Ascending aorta (tissue), 2 donors: ENCODE measurements at regions not wholly inside any gene's neighbourhood (a gene's known extent, or its start where the extent isn't known, plus 50 kb on each side); places are given as distances from the start of the nearest gene placed in this dataset.

ENCODE experiments used
- DNase-seq, 2 donors: peaks; one replicate each; pipeline ENCODE4 v3.0.0-alpha.2; 2019; ENCODE audit warnings: low spot score in 2 of 2
- H3K27ac ChIP-seq, 2 donors: fragments of 200-600 bp; sonication (generic); one replicate each; pipeline ENCODE4 v1.5.1; 2016 to 2017; ENCODE audit warnings: mild to moderate bottlenecking in 1 of 2
- H3K27me3 ChIP-seq: fragments of 200-600 bp; sonication (generic); one replicate; pipeline ENCODE4 v1.5.1; 2017
- H3K36me3 ChIP-seq, 2 donors: fragments of 200-600 bp; sonication (generic); one replicate each; pipeline ENCODE4 v1.5.1; 2016
- H3K4me1 ChIP-seq, 2 donors: fragments of 200-600 bp; sonication (generic); one replicate each; pipeline ENCODE4 v1.5.1; 2016 to 2017; ENCODE audit warnings: mild to moderate bottlenecking in 1 of 2
- H3K4me3 ChIP-seq, 2 donors: fragments of 200-600 bp; sonication (generic); one replicate each; pipeline ENCODE4 v1.5.1; 2016 to 2017; ENCODE audit warnings: mild to moderate bottlenecking in 1 of 2
- H3K9me3 ChIP-seq, 2 donors: fragments of 200-600 bp; sonication (generic); one replicate each; pipeline ENCODE4 v1.5.1; 2016
- intact Hi-C: fragments of 100-400 bp; cut with DNase I; formaldehyde crosslinking; loops from one replicate; pipeline ENCODE4 v1.15.1; 2023
- TF ChIP-seq, protein P1 (sequence below), 3 experiments: fragments of 200-600 bp in 2 of 3; fragments of 450-650 bp in 1 of 3; sonication (generic) in 2 of 3; IDR thresholded peaks; one replicate each; pipeline ENCODE4 v1.5.1; 2016 to 2019; ENCODE audit warnings: antibody characterized with exemption in 3 of 3, mild to moderate bottlenecking in 1 of 3, moderate library complexity in 1 of 3

DNA sequence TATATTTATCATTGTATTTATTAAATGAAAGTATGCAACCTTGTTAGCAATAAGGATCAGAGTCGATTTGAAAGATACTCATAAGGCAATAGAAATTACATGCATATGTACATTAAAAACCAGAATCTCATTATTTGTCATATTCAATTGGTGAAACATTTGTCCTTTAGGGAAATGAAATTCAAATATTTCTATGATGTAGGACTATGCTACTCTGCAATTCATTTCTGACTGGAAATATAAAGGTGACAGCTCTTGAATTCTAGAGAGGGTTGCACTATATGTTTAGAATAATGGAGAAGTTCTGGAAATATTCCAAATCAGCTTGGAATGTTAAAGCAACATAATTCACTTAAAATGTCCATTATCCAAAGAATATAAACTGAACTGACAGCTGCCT, 1519.8 kb downstream of the ARAP2 start:
- Histone ChIP-seq H3K4me1 (no peaks in the 10 kb centered on the region), H3K36me3 (no peaks in the 10 kb centered on the region), H3K4me3 (no peak overlapping the region), H3K27ac (no peak overlapping the region), H3K27me3 (no peaks in the 10 kb centered on the region), H3K9me3 (no peaks in the 10 kb centered on the region)
- TF ChIP-seq, protein P1, sequence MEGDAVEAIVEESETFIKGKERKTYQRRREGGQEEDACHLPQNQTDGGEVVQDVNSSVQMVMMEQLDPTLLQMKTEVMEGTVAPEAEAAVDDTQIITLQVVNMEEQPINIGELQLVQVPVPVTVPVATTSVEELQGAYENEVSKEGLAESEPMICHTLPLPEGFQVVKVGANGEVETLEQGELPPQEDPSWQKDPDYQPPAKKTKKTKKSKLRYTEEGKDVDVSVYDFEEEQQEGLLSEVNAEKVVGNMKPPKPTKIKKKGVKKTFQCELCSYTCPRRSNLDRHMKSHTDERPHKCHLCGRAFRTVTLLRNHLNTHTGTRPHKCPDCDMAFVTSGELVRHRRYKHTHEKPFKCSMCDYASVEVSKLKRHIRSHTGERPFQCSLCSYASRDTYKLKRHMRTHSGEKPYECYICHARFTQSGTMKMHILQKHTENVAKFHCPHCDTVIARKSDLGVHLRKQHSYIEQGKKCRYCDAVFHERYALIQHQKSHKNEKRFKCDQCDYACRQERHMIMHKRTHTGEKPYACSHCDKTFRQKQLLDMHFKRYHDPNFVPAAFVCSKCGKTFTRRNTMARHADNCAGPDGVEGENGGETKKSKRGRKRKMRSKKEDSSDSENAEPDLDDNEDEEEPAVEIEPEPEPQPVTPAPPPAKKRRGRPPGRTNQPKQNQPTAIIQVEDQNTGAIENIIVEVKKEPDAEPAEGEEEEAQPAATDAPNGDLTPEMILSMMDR (IDR thresholded peaks at IDR 0.05): no peak
- no peak for DNase-seq
- intact Hi-C loops: no loop called here

DNA sequence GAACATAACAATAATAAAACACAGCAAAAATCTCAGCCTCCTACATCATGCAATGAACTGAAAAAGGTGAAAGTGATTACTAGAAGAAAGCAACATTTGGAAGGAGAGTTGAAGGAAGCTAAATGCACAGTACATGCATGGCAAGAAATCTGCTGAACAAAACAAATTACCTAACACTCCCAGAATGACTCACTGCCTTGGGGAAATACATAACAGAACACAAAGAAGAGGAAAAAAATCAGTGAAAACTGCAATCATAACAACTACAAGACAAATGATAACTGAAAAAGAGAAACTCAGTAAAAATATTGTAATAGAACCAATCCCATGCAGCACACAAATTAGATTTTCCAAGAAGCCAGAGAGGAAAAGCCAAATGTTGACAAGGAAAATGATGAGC, 1513.2 kb downstream of the ARAP2 start:
- Histone ChIP-seq H3K36me3 (no peaks in the 10 kb centered on the region), H3K4me1 (no peaks in the 10 kb centered on the region), H3K27ac (no peak overlapping the region), H3K9me3 (no peaks in the 10 kb centered on the region), H3K27me3 (no peaks in the 10 kb centered on the region), H3K4me3 (no peak overlapping the region)
- no peak for DNase-seq
- intact Hi-C loops: no loop called here
- TF ChIP-seq, protein P1 (IDR thresholded peaks at IDR 0.05): no peak

DNA sequence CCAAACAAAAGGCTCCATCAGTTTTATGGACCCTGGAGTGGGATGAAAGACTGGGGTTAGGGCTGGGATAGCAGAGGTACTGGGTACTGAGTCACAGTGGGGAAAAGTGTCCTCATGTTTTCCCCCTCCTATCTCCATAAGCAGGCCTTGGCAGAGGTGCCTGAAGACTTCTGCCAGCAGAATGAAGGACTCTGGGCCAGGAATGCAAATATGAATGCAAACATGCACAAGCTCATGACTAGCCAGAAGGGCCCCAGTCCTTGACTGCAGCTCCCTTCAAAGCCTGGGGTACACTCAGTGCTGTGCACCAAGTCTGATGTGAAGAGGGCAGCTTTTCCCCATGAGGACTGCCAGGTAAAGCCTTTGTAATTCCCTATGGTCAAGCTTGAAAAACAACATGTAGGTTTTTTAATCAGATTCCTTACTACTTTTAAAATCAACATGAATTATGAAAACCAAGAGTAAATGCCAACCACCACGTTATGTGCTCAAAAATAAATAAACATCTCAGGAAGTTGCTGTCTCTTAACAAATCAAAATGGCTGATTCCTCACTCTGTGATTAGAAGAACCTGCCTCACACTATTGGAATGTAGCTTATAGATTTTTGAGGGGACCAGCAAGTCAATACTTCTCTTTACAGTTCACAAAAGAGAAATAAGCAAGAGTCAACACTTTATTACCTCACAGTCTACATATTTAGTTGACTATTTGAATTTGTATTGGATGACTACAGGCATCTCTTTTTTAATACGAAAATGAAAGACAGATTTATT, 1512.0 kb downstream of the ARAP2 start:
- Histone ChIP-seq H3K27ac (no peak overlapping the region), H3K36me3 (no peaks in the 10 kb centered on the region), H3K4me3 (no peak overlapping the region), H3K27me3 (no peaks in the 10 kb centered on the region), H3K9me3 (no peaks in the 10 kb centered on the region), H3K4me1 (no peaks in the 10 kb centered on the region)
- no peak for DNase-seq
- TF ChIP-seq, protein P1 (IDR thresholded peaks at IDR 0.05): no peak
- intact Hi-C loops: no loop called here

DNA sequence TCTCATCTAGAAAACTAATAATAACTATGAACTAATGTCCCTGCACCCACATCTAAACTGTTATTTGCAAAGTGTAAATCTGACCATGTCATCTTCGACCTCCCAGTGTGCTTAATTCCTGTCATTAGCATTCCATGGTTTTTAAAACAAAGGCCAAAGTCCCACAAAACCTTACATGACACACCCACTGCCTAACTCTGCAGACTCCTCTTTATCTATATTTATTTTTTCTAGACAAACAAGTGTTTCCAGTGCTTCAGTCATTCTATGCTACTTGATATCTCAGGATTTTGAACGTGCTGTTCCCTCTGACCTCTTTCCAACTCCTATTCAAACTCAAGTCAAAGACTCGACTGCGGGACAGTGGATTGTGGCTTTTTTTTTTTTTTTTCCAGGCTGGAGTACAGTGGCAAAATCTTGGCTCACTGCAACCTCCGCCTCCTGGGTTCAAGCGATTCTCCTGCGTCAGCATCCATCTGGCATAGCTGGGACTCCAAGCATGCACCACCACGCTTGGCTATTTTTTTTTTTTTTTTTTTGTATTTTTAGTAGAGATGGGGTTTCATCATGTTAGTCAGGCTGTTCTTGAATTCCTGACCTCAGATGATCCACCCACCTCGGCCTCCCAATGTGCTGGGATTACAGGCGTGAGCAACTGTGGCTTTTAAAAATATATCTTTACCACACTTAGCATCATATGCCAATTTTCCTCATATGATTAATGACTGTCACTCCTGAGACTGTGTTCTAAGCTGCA, 1511.0 kb downstream of the ARAP2 start:
- Histone ChIP-seq H3K27me3 (no peaks in the 10 kb centered on the region), H3K4me3 (no peak overlapping the region), H3K36me3 (no peaks in the 10 kb centered on the region), H3K27ac (no peak overlapping the region), H3K4me1 (no peaks in the 10 kb centered on the region), H3K9me3 (no peaks in the 10 kb centered on the region)
- no peak for DNase-seq
- intact Hi-C loops: no loop called here
- TF ChIP-seq, protein P1 (IDR thresholded peaks at IDR 0.05): no peak

DNA sequence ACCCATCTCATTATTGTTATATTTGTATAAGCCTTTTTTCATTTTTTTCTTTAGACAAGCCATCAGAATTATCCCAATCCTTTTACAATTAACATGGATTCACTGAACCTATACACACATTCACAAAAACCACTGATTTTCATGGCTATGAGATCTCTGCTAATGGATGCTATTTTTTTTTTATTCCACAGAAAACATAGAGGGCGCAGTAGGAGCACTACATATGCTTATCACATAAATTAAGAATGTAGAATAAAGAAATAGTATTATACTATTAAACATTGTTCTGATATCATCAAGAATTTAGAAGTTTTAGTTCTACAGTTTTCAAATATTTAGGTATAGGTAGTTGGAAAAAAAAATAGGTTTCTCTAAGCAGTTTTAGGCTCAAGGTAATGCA, 1477.4 kb downstream of the ARAP2 start:
- intact Hi-C loops: no loop called here
- TF ChIP-seq, protein P1 (IDR thresholded peaks at IDR 0.05): no peak

More for the DNA sequence above, 1477.4 kb downstream of the ARAP2 start:
- no peak for DNase-seq
- no peak overlapping the region for H3K4me3 ChIP-seq
- no peaks in the 10 kb centered on the region for H3K27me3 ChIP-seq
- H3K4me1 ChIP-seq: no peaks in the 10 kb centered on the region
- H3K9me3 ChIP-seq: no peaks in the 10 kb centered on the region
- no peaks in the 10 kb centered on the region for H3K36me3 ChIP-seq
- no peak overlapping the region for H3K27ac ChIP-seq
